ENCODE measurements at regions not wholly inside any gene's neighbourhood (a gene's known extent, or its start where the extent isn't known, plus 50 kb on each side); places are given as distances from the start of the nearest gene placed in this dataset.

- H3K4me1 ChIP-seq (ENCODE audit: insufficient read depth, low read length, poor library complexity, severe bottlenecking), result no peaks in the 10 kb centered on the region
- no peaks in the 10 kb centered on the region for H3K79me2 ChIP-seq (ENCODE audit: insufficient read depth, low read depth, low read length)
- H3K9me2 ChIP-seq (ENCODE audit: insufficient read depth, low read length), result no peaks in the 10 kb centered on the region
- H3K36me3 ChIP-seq (ENCODE audit: insufficient read depth, low read length), result no peaks in the 10 kb centered on the region
- intact Hi-C loops (cut with micrococcal nuclease; ENCODE audit: unreplicated experiment), result no loop called here
- no peak overlapping the region for H3K27ac ChIP-seq (ENCODE audit: low read depth, low read length, poor library complexity, severe bottlenecking)
- H3K4me3 ChIP-seq (ENCODE audit: low read depth, low read length, poor library complexity, severe bottlenecking), result no peak overlapping the region
- no peak overlapping the region for H2AFZ ChIP-seq (ENCODE audit: low read length)
- ChIA-PET CTCF (ENCODE audit: unreplicated experiment) (no interaction called here), POLR2A (no interaction called here)
- no TSS peak for BruUV-seq (replicated peaks)
- no peaks in the 10 kb centered on the region for H4K20me1 ChIP-seq (ENCODE audit: insufficient read depth, low read length)
- no peak for TF ChIP-seq CTCF (conservative IDR thresholded peaks at IDR 0.05; ENCODE audit: low read length)
- TF ChIP-seq EZH2phosphoT487 (IDR thresholded peaks at IDR 0.05; ENCODE audit: borderline replicate concordance, low read depth, low read length), result no peak
- no peaks in the 10 kb centered on the region for H3K9me3 ChIP-seq (ENCODE audit: low read length)
- no peak for DNase-seq (ENCODE audit: low spot score)
- H3K4me2 ChIP-seq (ENCODE audit: low read length), result no peak overlapping the region
Observed at GRCh38 chr18:78403371-78403770, 576.2 kb upstream of the SALL3 start.

- no peak overlapping the region for H3K4me2 ChIP-seq (ENCODE audit: low read length)
- no peaks in the 10 kb centered on the region for H3K9me3 ChIP-seq (ENCODE audit: low read length)
- no peak overlapping the region for H2AFZ ChIP-seq (ENCODE audit: low read length)
- ChIA-PET POLR2A (no interaction called here), CTCF (ENCODE audit: unreplicated experiment) (no interaction called here)
- no peaks in the 10 kb centered on the region for H3K79me2 ChIP-seq (ENCODE audit: insufficient read depth, low read depth, low read length)
- no peaks in the 10 kb centered on the region for H3K36me3 ChIP-seq (ENCODE audit: insufficient read depth, low read length)
- intact Hi-C loops (cut with micrococcal nuclease; ENCODE audit: unreplicated experiment), result no loop called here
- H3K27ac ChIP-seq (ENCODE audit: low read depth, low read length, poor library complexity, severe bottlenecking), result no peak overlapping the region
- no peaks in the 10 kb centered on the region for H3K4me1 ChIP-seq (ENCODE audit: insufficient read depth, low read length, poor library complexity, severe bottlenecking)
- no peaks in the 10 kb centered on the region for H4K20me1 ChIP-seq (ENCODE audit: insufficient read depth, low read length)
- TF ChIP-seq CTCF (conservative IDR thresholded peaks at IDR 0.05; ENCODE audit: low read length) (no peak), EZH2phosphoT487 (IDR thresholded peaks at IDR 0.05; ENCODE audit: borderline replicate concordance, low read depth, low read length) (no peak)
- H3K4me3 ChIP-seq (ENCODE audit: low read depth, low read length, poor library complexity, severe bottlenecking), result no peak overlapping the region
- DNase-seq (ENCODE audit: low spot score), result no peak
- BruUV-seq (replicated peaks), result no TSS peak
- no peaks in the 10 kb centered on the region for H3K9me2 ChIP-seq (ENCODE audit: insufficient read depth, low read length)
Observed at GRCh38 chr18:78405763-78406162, 573.9 kb upstream of the SALL3 start.

- TF ChIP-seq EZH2phosphoT487 (IDR thresholded peaks at IDR 0.05; ENCODE audit: borderline replicate concordance, low read depth, low read length), result no peak
- no peak for TF ChIP-seq CTCF (conservative IDR thresholded peaks at IDR 0.05; ENCODE audit: low read length)
- Histone ChIP-seq H2AFZ (ENCODE audit: low read length) (no peak overlapping the region), H3K9me3 (ENCODE audit: low read length) (no peaks in the 10 kb centered on the region), H3K4me2 (ENCODE audit: low read length) (no peak overlapping the region), H3K4me1 (ENCODE audit: insufficient read depth, low read length, poor library complexity, severe bottlenecking) (no peaks in the 10 kb centered on the region), H3K4me3 (ENCODE audit: low read depth, low read length, poor library complexity, severe bottlenecking) (no peak overlapping the region), H3K79me2 (ENCODE audit: insufficient read depth, low read depth, low read length) (no peaks in the 10 kb centered on the region), H4K20me1 (ENCODE audit: insufficient read depth, low read length) (no peaks in the 10 kb centered on the region), H3K36me3 (ENCODE audit: insufficient read depth, low read length) (no peaks in the 10 kb centered on the region), H3K27ac (ENCODE audit: low read depth, low read length, poor library complexity, severe bottlenecking) (no peak overlapping the region), H3K9me2 (ENCODE audit: insufficient read depth, low read length) (no peaks in the 10 kb centered on the region)
- intact Hi-C loops (cut with micrococcal nuclease; ENCODE audit: unreplicated experiment), result no loop called here
- ChIA-PET POLR2A (no interaction called here), CTCF (ENCODE audit: unreplicated experiment) (no interaction called here)
- no TSS peak for BruUV-seq (replicated peaks)
- no peak for DNase-seq (ENCODE audit: low spot score)
Observed at GRCh38 chr18:78406743-78407465, 572.7 kb upstream of the SALL3 start.
